GM12864 (cell line): ENCODE measurements at regions not wholly inside any gene's neighbourhood (a gene's known extent, or its start where the extent isn't known, plus 50 kb on each side); places are given as distances from the start of the nearest gene placed in this dataset.

Source experiments
- DNase-seq: peaks from one replicate; pipeline ENCODE4 v3.0.0-alpha.2; 2011; ENCODE audit warnings: low read depth
- H3K4me3 ChIP-seq: 2 replicates; pipeline ENCODE4 v1.5.1; 2011; ENCODE audit warnings: mild to moderate bottlenecking, low read depth, low read length, control low read depth
- TF ChIP-seq, protein P1 (sequence below): IDR thresholded peaks from 2 replicates; pipeline ENCODE4 v1.5.1; 2011; ENCODE audit warnings: low read depth, mild to moderate bottlenecking, moderate library complexity, low read length, control low read depth, inconsistent platforms; ENCODE audit errors: missing control alignments

DNA sequence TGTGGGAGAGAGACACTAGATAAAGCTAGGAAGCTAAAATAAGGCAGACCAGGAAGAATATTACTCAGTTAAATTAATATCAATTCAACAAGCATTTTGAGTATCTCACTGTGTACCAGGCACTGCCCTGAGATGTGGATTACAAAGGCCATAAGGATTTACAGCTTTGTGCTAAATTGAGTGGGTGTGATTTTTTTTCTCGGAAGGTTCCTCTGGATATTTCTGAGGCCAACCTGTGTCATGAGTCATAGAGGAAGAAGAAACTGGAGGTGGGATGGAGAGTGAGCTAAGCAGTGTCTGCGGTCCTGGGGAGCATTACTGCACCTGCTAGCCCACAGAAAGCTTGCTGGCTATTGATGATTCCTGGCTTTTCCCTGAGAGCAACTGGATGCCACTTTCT, 135.2 kb downstream of the RFPL4B start:
- TF ChIP-seq, protein P1, sequence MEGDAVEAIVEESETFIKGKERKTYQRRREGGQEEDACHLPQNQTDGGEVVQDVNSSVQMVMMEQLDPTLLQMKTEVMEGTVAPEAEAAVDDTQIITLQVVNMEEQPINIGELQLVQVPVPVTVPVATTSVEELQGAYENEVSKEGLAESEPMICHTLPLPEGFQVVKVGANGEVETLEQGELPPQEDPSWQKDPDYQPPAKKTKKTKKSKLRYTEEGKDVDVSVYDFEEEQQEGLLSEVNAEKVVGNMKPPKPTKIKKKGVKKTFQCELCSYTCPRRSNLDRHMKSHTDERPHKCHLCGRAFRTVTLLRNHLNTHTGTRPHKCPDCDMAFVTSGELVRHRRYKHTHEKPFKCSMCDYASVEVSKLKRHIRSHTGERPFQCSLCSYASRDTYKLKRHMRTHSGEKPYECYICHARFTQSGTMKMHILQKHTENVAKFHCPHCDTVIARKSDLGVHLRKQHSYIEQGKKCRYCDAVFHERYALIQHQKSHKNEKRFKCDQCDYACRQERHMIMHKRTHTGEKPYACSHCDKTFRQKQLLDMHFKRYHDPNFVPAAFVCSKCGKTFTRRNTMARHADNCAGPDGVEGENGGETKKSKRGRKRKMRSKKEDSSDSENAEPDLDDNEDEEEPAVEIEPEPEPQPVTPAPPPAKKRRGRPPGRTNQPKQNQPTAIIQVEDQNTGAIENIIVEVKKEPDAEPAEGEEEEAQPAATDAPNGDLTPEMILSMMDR = no peak
- DNase-seq = no peak
- H3K4me3 ChIP-seq = no peak overlapping the region

DNA sequence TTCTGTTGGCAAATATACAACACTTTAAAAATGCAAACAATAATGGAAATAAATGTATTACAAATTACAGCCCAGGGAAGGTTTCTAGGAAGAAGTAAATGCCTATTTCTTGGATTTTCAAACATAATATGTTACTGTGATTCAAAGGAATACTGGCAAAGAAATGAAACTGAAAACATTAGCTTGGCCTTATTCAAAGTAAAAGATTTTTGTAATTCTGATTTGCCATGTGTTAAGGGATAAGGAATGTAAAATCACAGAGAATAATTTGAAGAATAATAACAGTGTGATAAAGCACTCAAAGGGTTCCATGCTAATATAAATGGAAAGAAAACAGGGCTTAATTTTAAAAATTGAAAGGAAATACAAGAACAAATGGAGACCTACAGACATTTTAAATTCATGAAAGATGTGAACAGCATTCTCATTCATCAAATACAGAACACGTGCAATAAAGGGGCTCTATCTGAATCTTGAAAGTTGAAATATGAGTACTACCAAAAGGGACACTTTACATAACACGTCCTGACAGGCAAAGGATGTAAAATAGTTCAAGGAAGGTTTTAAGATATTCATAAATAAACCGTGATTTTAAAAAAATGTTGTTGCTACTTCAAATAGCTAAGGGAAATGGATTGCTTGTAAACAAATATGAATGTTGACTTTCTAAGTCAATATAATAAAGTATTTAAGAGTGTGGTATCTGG, 138.1 kb downstream of the RFPL4B start:
- no peak for DNase-seq
- no peak overlapping the region for H3K4me3 ChIP-seq
- TF ChIP-seq, protein P1 = no peak

DNA sequence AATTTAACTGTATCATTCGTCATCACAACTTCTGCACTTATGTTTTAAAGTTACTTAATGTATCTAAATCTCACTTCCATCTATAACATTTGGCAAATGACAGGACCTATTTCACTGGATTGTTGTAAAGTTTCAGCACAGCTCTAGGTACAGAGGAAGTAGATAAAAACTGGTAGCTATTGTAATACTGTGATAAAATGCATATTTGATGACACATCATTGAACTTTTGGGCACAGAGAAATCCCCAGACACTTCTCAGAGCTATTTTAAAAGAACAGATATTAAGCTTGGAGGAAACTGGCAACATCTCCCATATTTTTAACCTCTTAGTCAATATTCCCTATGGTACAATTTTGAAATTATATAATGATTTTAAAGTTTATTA, 138.7 kb downstream of the RFPL4B start:
- no peak for DNase-seq

DNA sequence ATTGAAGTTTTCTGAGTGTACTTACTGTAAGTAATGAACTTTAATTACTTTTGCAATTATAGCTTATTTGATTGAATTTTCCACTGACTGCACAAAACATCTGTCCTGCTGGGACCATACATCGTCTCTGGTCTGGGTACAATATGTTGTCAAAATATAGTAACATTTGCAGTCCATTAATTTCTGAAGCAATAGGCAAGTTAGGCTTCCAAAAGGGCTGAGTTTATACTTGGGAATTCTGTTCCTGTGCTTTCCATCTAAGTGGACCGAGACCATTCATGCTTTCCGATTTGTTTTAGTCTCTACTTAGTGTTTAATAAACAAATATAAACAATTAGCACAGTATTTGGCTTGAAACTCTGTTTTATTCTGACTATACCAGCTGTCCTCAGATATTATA, 139.3 kb downstream of the RFPL4B start:
- no peak for DNase-seq
- H3K4me3 ChIP-seq = no peak overlapping the region
- TF ChIP-seq, protein P1 = no peak

More for the DNA sequence above, 138.7 kb downstream of the RFPL4B start:
- TF ChIP-seq, protein P1 = no peak
- H3K4me3 ChIP-seq = no peak overlapping the region

DNA sequence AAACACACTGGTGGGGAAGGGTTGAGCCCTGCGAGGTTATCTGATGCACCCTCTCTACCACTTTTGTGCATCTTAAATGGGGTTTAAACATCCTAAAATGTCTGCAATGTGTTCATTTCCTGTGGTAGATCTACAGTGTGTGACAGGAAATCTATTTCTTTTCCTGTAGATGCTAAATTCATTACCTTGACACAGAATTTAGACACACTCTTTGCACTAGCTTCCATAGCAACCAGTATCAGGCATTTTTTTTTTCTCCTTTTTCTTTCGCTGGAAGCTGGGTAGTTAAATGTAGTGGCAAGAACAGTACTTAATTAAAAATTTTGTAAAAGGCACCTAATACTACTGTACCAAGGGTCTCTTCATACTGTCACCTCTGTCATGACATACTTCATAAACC, 141.1 kb downstream of the RFPL4B start:
- H3K4me3 ChIP-seq = no peak overlapping the region
- TF ChIP-seq, protein P1 = no peak
- no peak for DNase-seq

DNA sequence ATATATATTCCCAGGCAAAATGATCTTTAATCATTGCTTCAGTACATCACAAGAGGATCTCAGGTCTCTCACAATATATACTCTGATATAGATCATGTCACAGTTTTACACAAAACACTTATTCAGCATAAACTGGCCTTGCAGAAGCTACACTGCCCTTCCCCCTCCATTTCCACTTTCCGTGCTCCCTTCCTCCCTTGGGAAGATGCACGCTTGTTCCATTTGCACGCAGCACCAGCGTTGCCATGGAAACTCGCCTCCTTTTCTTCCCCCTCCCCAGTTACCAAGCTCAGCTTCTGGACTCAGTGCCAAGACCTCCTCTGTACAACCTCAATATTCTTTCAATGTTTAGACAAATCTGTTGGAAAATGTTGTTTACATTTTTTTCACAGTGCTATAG, 154.6 kb downstream of the RFPL4B start:
- TF ChIP-seq, protein P1 = no peak
- DNase-seq = no peak
- no peak overlapping the region for H3K4me3 ChIP-seq
